Bronchial epithelial cell (primary cell): ENCODE measurements at regions not wholly inside any gene's neighbourhood (a gene's known extent, or its start where the extent isn't known, plus 50 kb on each side); places are given as distances from the start of the nearest gene placed in this dataset.

ENCODE experiments used
- DNase-seq: peaks from one replicate; pipeline ENCODE4 v3.0.0-alpha.2; 2010; ENCODE audit warnings: low read depth
- FAIRE-seq: peaks from 2 replicates; lab custom pipeline; 2011; peaks lifted over from hg19 to GRCh38; lab: Jason Lieb, UNC
- H3K27me3 ChIP-seq: 2 replicates; pipeline ENCODE4 v1.5.1; 2011; ENCODE audit warnings: low read length; ENCODE audit not compliant: control insufficient read depth, insufficient read depth
- H3K36me3 ChIP-seq: 2 replicates; pipeline ENCODE4 v1.5.1; 2011; ENCODE audit warnings: low read length; ENCODE audit not compliant: control insufficient read depth, insufficient read depth
- H3K4me3 ChIP-seq: 2 replicates; pipeline ENCODE4 v1.5.1; 2011; ENCODE audit warnings: mild to moderate bottlenecking, low read depth, low read length, control low read depth
- CTCF ChIP-seq: IDR thresholded peaks from 2 replicates; pipeline ENCODE4 v1.5.1; 2011; ENCODE audit warnings: mild to moderate bottlenecking, moderate library complexity, low read length, control low read depth, inconsistent platforms; ENCODE audit not compliant: insufficient read depth, severe bottlenecking

DNA sequence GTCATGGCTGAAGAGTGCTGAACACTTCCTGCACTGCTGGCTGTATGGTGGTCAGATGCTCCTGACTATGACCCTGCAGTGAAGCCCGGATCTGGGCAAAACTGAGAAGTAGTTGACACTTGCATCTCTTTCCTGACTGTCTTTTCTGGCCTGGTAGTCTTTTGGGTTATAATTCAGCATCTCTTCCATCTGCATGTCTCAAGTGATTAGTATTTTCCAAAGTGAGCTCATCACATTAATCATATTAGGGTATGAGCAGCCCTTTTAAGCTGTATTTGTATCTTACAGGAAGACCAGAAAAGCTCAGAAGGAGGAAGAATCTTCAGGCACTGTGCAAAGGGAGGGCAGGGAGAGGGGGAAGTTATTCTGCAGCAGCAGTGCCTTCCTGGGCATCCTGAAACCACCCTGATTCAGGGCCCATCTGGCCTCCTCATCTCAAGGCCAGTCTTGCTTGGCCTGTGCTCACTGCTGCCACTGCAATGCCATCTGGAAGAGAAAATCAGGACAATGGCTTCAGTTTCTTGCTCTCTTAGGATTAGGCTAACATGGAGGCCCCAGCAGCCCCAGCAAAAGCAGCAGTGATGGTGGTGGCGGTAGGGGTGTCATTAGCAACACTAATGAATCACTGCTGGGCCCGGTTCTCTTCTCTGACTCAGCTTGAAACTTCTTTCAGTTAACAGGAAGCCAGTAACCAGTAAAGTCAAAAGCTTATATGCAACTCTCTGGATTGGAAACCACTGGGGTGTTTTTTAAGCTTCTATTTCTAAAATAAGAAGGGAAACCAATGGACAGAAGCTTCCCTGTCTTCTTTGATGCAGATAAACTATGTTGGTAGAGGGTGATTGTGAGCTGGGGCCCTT lies 63.3 kb upstream of the WDR26 start:
- Histone ChIP-seq H3K36me3 (no peaks in the 10 kb centered on the region), H3K4me3 (no peak overlapping the region), H3K27me3 (no peaks in the 10 kb centered on the region)
- no peak for TF ChIP-seq CTCF
- FAIRE-seq (no peak), DNase-seq (peak; percentile 91)

DNA sequence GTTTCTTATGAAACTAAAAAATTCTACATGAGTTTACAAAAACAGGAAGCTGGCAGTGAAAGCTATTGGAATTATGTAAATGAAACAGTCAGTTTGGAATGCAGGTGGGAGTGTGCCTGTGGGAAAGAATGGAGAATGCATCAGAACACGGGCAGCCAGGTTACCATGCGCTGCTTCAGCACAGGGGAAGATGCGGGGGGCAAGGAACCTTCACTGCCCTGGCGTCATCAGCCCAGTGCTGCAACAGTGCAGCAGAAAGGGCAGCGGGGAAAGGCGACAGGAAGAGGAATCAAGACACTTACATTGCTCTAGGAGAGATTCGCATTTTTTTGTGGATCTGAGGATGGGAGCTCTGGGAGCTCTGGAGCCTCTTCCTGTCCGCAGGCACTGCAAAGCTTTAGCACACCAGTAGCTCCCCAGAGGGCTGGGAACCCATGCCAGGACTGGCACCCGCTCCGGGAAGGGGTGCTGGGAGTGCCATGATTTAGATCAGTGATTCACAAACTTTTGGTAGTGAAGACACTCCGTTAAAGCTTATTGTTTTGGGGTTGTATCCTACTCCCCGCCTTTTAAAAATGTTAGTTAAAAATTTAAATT lies 64.1 kb upstream of the WDR26 start:
- Histone ChIP-seq H3K27me3 (no peaks in the 10 kb centered on the region), H3K4me3 (peak overlapping the region; percentile 3), H3K36me3 (no peaks in the 10 kb centered on the region)
- TF ChIP-seq CTCF: no peak
- FAIRE-seq: no peak
- DNase-seq: peak; percentile 95

GRCh38 chr1:224499204-224499603 lies 64.6 kb upstream of the WDR26 start:
- FAIRE-seq: no peak
- Histone ChIP-seq H3K4me3 (no peak overlapping the region), H3K36me3 (no peaks in the 10 kb centered on the region), H3K27me3 (no peaks in the 10 kb centered on the region)
- peak; percentile 37 for DNase-seq
- TF ChIP-seq CTCF: no peak

GRCh38 chr1:224500796-224501195 lies 66.2 kb upstream of the WDR26 start:
- FAIRE-seq (no peak), DNase-seq (no peak)
- H3K27me3 ChIP-seq: no peaks in the 10 kb centered on the region
- H3K4me3 ChIP-seq: no peak overlapping the region
- no peaks in the 10 kb centered on the region for H3K36me3 ChIP-seq
- no peak for TF ChIP-seq CTCF

- Histone ChIP-seq H3K36me3 (no peaks in the 10 kb centered on the region), H3K27me3 (no peaks in the 10 kb centered on the region), H3K4me3 (no peak overlapping the region)
- FAIRE-seq (no peak), DNase-seq (no peak)
- TF ChIP-seq CTCF: no peak
Measured at GRCh38 chr1:224501836-224502235, 67.2 kb upstream of the WDR26 start.
